ENCODE measurements at regions not wholly inside any gene's neighbourhood (a gene's known extent, or its start where the extent isn't known, plus 50 kb on each side); places are given as distances from the start of the nearest gene placed in this dataset.

DNA sequence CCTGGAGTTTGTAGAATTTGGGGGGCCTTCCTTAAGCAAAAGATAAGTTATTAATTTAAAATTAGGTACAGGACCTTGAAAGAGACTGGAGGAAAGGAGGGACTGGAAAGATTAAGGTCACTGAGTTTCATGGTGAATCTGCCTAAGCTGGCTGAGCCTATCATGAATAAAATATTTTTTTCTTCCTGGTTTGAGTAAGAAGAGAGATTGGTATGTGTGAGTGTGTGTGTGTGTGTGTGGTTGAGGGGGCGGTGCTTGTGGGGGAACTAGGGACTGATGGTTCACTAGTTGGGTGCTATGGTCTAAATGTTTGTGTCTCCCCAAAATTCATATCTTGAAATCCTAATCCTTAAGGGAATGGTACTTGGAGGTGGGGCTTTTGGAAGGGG is 142.5 kb upstream of the PRKCQ start:
- H3K27ac ChIP-seq: no peak overlapping the region
- TF ChIP-seq Cebpa-rat (IDR thresholded peaks at IDR 0.05): no peak
- peaks cover 3% of the 10 kb centered on the region; the same call in 1 of the 2 replicates for H3K9me3 ChIP-seq
- no peak overlapping the region for H3K4me2 ChIP-seq
- H3K4me3 ChIP-seq: no peak overlapping the region
- H3K36me3 ChIP-seq: no peaks in the 10 kb centered on the region
- H3K27me3 ChIP-seq: no peaks in the 10 kb centered on the region
- H4K20me1 ChIP-seq: no peaks in the 10 kb centered on the region
- no peaks in the 10 kb centered on the region for H3K4me1 ChIP-seq
- no peak overlapping the region for H3K9ac ChIP-seq

DNA sequence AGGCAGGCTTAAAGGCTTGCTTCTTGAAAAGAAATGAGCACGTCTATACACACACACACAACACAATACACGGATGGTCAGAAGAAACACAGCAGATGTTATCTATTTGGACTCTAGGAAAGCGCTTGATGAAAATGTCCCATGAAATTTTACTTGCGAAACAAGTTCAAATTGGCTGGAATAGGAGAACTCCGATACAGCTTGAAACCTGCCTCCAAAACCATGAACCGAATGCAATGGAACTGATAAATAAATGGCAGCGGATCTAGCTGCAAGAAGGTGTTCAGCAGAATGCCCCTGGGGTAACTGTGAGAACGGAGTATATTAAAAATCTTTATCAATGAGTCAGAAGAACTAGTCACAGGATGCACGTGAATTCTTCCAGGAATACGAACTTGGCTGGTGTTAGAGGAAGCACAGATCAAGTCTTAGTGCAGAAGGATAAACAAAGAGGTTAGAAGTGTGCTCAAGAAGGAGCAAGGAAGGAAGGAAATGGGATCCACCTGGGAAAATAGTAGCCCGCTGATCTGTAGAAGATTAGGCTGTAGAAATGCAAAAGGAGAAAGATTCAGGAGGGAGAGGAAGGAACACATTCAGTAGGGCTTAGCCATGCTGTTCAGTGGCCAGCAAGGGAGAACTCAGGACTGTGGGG is 142.0 kb upstream of the PRKCQ start:
- Histone ChIP-seq H3K36me3 (no peaks in the 10 kb centered on the region), H3K9me3 (peaks cover 3% of the 10 kb centered on the region; the same call in 1 of the 2 replicates), H3K4me1 (no peaks in the 10 kb centered on the region), H3K4me3 (no peak overlapping the region), H3K27me3 (no peaks in the 10 kb centered on the region), H3K4me2 (no peak overlapping the region), H4K20me1 (no peaks in the 10 kb centered on the region), H3K9ac (no peak overlapping the region), H3K27ac (no peak overlapping the region)
- TF ChIP-seq Cebpa-rat (IDR thresholded peaks at IDR 0.05): no peak

DNA sequence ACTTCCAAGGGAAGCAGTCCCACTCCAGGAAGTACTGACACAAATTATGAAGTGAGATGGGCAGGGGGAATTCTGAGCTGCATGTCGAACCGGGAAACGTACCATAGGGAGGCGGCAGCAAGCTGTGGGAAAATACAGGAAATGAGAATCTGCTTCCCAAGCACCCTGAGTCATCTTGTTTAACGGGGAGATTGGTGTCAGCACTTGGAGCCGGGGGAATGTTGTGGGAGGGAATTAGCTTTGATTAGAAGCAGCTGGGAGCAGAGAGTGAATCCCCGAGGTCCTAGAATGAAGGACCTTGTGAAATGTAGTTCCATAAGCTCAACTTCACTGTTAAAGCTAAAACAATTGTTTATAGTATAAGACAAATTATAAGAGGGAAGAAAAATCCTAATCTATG is 141.4 kb upstream of the PRKCQ start:
- no peak overlapping the region for H3K4me2 ChIP-seq
- H3K27ac ChIP-seq: no peak overlapping the region
- no peaks in the 10 kb centered on the region for H4K20me1 ChIP-seq
- no peak overlapping the region for H3K4me3 ChIP-seq
- H3K9me3 ChIP-seq: peaks cover 3% of the 10 kb centered on the region; the same call in 1 of the 2 replicates
- no peaks in the 10 kb centered on the region for H3K4me1 ChIP-seq
- no peaks in the 10 kb centered on the region for H3K36me3 ChIP-seq
- no peak for TF ChIP-seq Cebpa-rat (IDR thresholded peaks at IDR 0.05)
- H3K9ac ChIP-seq: no peak overlapping the region
- H3K27me3 ChIP-seq: no peaks in the 10 kb centered on the region

DNA sequence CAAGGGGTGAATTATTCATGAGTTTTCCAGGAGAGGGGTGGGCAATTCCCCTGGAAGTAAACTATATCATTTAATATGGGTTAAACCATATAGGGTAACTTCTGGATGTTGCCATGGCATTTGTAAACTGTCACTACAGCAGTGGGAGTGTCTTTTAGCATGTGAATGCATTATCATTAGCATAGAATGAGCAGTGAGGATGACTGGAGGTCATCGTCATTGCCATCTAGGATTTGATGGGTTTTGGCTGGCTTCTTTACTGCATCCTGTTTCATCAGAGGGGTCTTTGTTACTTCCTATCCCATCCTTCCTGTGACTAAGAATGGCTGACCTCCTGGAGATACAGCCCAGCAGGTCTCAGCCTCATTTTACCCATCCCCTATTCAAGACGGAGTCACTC is 139.5 kb upstream of the PRKCQ start:
- Histone ChIP-seq H3K36me3 (no peaks in the 10 kb centered on the region), H3K4me3 (no peak overlapping the region), H3K9ac (no peak overlapping the region), H3K4me2 (no peak overlapping the region), H3K27ac (no peak overlapping the region), H4K20me1 (no peaks in the 10 kb centered on the region), H3K4me1 (no peaks in the 10 kb centered on the region), H3K27me3 (no peaks in the 10 kb centered on the region), H3K9me3 (peaks cover 3% of the 10 kb centered on the region; the same call in 1 of the 2 replicates)
- no peak for TF ChIP-seq Cebpa-rat (IDR thresholded peaks at IDR 0.05)

DNA sequence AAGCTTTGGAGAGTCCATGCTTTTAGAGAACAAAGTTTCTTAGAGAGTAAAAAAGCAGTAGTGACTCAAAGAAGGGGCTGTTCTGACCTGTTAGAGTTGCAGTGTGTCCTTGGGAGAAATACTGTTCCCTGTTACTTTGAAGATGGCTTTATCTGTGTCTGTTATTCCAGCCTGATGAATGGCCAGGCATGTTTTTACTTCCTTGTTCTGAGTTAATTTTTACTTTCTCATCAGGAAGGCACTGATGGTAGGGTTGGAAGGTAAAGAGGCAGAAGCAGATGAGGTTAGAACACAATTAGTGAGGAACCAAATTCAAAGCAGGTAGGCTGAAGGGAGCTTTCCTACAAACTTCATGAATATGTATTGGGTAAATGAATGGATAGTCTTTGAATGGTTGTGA is 138.5 kb upstream of the PRKCQ start:
- peaks cover 3% of the 10 kb centered on the region; the same call in 1 of the 2 replicates for H3K9me3 ChIP-seq
- no peak for TF ChIP-seq Cebpa-rat (IDR thresholded peaks at IDR 0.05)

DNA sequence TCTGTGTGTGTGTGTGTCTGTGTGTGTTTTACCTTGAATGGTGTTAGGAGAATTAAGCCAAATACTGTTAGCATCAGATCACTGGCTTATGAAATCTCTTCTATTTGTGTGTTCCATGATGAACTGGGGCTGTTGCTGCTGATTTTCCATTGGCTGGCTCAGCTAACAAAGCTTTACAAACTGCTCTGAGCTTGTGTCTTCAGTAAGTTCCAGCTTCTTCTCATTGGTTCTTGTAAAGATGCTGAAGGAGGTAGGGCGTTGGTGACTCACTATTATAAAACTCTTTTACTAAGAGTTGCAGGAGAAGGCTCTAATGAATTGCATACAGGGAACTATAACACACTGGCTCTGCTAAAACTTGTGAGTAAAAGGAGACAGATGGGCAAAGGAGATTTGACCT is 136.4 kb upstream of the PRKCQ start:
- no peak overlapping the region for H3K4me3 ChIP-seq
- H3K4me1 ChIP-seq: no peaks in the 10 kb centered on the region
- no peaks in the 10 kb centered on the region for H4K20me1 ChIP-seq
- no peaks in the 10 kb centered on the region for H3K36me3 ChIP-seq
- H3K9ac ChIP-seq: no peak overlapping the region
- TF ChIP-seq Cebpa-rat (IDR thresholded peaks at IDR 0.05): no peak
- H3K27ac ChIP-seq: no peak overlapping the region
- no peak overlapping the region for H3K4me2 ChIP-seq
- peaks cover 3% of the 10 kb centered on the region; the same call in 1 of the 2 replicates for H3K9me3 ChIP-seq
- H3K27me3 ChIP-seq: no peaks in the 10 kb centered on the region

More for the DNA sequence above, 138.5 kb upstream of the PRKCQ start:
- Histone ChIP-seq H3K27ac (no peak overlapping the region), H3K9ac (no peak overlapping the region), H4K20me1 (no peaks in the 10 kb centered on the region), H3K4me2 (no peak overlapping the region), H3K4me1 (no peaks in the 10 kb centered on the region), H3K4me3 (no peak overlapping the region), H3K27me3 (no peaks in the 10 kb centered on the region), H3K36me3 (no peaks in the 10 kb centered on the region)

DNA sequence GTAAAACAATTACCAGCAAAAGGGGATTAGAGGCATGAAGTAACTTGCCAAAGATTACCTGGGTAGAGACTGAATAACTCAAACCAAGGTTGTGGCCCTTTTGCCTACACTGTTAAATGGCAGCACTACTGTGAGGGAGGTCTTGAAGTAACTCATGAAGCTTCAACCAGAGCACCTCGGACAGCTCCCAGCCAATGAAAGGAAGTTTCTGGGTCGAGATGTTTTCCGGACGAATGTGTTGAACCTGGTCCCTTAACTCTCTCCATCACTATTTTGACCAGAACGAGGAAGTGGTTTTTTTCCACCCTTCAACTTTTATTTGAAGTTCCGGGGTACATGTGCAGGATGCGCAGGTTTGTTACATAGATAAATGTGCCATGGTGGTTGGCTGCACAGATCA is 133.6 kb upstream of the PRKCQ start:
- H4K20me1 ChIP-seq: no peaks in the 10 kb centered on the region
- no peaks in the 10 kb centered on the region for H3K9me3 ChIP-seq
- no peak overlapping the region for H3K4me2 ChIP-seq
- no peak for TF ChIP-seq Cebpa-rat (IDR thresholded peaks at IDR 0.05)
- H3K27me3 ChIP-seq: no peaks in the 10 kb centered on the region
- H3K4me1 ChIP-seq: no peaks in the 10 kb centered on the region
- no peak overlapping the region for H3K9ac ChIP-seq
- H3K27ac ChIP-seq: no peak overlapping the region
- no peak overlapping the region for H3K4me3 ChIP-seq
- H3K36me3 ChIP-seq: no peaks in the 10 kb centered on the region

DNA sequence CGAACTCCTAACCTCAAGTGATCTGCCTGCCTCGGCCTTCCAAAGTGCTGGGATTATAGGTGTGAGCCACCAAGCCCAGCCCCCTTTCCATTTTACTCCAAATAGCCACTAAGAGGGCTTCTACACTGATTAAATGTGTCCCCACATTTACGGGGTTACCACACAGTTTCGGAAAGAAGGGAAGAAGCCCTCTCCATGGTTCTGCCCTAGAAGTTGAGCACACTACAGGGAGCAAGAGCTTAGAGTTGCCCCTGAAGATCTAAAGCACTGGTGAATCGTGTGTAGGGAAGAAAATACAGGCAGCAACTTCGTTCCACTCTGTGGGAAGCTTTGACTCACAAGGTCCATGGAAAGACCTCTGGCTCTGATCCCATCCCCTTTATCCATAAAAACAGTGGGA is 133.0 kb upstream of the PRKCQ start:
- Histone ChIP-seq H3K36me3 (no peaks in the 10 kb centered on the region), H3K4me1 (no peaks in the 10 kb centered on the region), H3K9me3 (no peaks in the 10 kb centered on the region), H3K27me3 (no peaks in the 10 kb centered on the region), H4K20me1 (no peaks in the 10 kb centered on the region), H3K9ac (no peak overlapping the region), H3K4me2 (no peak overlapping the region), H3K27ac (no peak overlapping the region), H3K4me3 (no peak overlapping the region)
- no peak for TF ChIP-seq Cebpa-rat (IDR thresholded peaks at IDR 0.05)

DNA sequence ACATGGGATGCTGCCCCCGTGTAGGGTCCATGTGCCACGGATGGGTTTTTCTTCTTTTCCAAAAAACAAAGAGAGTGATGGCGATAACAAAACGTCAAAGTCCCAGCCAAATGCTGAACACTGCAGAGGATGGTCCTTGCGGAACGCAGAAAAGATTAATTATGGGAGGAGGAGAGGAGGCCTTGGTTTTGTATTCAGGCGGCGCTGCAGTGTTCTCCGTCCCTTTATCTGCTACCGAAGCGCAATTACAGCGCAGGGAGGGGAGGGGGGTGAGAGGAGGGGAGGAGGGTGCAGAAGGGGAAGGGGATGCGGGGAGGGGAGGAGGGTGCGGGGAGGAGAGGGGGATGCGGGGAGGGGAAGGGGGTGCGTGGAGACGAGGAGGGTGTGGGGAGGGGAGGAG is 131.8 kb upstream of the PRKCQ start:
- Histone ChIP-seq H3K9me3 (no peaks in the 10 kb centered on the region), H3K36me3 (no peaks in the 10 kb centered on the region), H3K9ac (no peak overlapping the region), H4K20me1 (no peaks in the 10 kb centered on the region), H3K4me1 (no peaks in the 10 kb centered on the region), H3K27me3 (no peaks in the 10 kb centered on the region), H3K4me2 (no peak overlapping the region), H3K4me3 (no peak overlapping the region), H3K27ac (no peak overlapping the region)
- TF ChIP-seq Cebpa-rat (IDR thresholded peaks at IDR 0.05): no peak

DNA sequence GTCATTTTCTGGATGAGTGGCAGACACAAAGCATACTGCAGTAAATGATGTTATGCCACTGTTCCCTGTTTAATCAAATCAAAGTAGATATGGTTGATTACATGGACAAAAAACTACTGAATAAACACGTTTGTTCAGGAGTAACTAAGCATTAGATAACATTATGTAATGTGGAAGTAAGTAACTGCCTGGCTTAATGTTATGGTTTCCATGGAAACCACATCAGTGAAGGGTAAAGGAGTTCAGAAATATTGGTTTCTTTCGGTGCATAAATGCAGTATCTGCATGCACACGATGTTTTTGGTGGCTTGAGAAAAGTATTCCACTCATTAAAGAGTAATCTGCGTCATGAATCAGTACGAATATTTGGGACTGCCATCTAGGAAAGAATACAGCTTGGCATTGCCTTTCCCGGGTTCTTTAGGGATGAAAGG is 131.3 kb upstream of the PRKCQ start:
- Histone ChIP-seq H3K4me1 (no peaks in the 10 kb centered on the region), H3K27me3 (no peaks in the 10 kb centered on the region), H3K9me3 (no peaks in the 10 kb centered on the region), H3K4me3 (no peak overlapping the region), H3K9ac (no peak overlapping the region), H3K36me3 (no peaks in the 10 kb centered on the region), H3K27ac (no peak overlapping the region), H4K20me1 (no peaks in the 10 kb centered on the region), H3K4me2 (no peak overlapping the region)
- TF ChIP-seq Cebpa-rat (IDR thresholded peaks at IDR 0.05): no peak

DNA sequence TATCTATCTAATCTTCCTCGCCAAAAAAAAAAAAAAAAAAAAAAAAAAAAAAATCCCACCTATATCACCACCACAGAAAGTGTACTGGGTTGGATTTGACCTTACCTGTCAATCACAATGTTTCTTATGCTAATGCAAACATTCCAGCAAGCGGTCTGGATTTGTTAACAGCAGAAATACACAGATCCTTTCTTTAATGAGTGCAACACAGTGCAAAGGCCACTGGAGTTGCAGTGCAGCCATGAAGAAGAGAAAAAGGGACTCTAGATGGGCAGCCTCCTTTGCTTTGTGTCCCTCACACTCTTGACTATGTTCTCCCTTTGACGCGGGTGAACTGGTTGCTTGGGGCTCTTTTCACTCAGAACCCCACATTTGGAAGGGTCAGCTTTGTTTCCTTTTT is 127.3 kb upstream of the PRKCQ start:
- no peaks in the 10 kb centered on the region for H3K27me3 ChIP-seq
- no peak overlapping the region for H3K4me2 ChIP-seq
- no peaks in the 10 kb centered on the region for H4K20me1 ChIP-seq
- H3K36me3 ChIP-seq: no peaks in the 10 kb centered on the region
- no peak overlapping the region for H3K27ac ChIP-seq
- H3K4me1 ChIP-seq: no peaks in the 10 kb centered on the region
- no peak for TF ChIP-seq Cebpa-rat (IDR thresholded peaks at IDR 0.05)
- H3K4me3 ChIP-seq: no peak overlapping the region
- H3K9me3 ChIP-seq: no peaks in the 10 kb centered on the region
- no peak overlapping the region for H3K9ac ChIP-seq

Data from BLaER1 (cell line).